ENCODE measurements at regions not wholly inside any gene's neighbourhood (a gene's known extent, or its start where the extent isn't known, plus 50 kb on each side); places are given as distances from the start of the nearest gene placed in this dataset.

DNA sequence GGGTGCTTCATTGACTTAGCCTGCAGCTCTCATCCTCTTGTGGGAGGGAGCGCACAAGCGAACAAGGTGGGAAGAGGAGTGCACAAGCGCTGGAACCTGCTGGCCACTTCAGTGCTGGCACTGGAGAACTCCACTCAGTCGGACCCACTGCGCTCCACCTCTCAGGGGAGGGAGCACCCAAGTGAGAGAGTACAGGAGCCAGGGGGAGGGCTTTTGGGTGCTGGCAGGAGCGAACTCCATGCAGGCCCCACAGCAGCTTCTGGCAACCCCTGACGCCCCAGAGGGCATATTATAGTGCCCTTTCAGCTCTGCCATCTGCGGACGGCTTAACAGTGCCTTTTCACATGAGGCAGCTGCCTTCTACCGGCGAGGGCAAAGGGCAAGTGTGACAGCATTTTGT, 774.2 kb upstream of the COX7C start:
- Mint-ChIP-seq H3K36me3 (ENCODE audit: low read depth) (no peaks in the 10 kb centered on the region), H3K27me3 (ENCODE audit: low read depth, poor library complexity) (no peaks in the 10 kb centered on the region), H3K27ac (peak overlapping the region; percentile 47), H3K9me3 (no peaks in the 10 kb centered on the region), H3K4me1 (no peaks in the 10 kb centered on the region), H3K4me3 (no peak overlapping the region)
- DNase-seq = no peak
- TF ChIP-seq, protein P1, sequence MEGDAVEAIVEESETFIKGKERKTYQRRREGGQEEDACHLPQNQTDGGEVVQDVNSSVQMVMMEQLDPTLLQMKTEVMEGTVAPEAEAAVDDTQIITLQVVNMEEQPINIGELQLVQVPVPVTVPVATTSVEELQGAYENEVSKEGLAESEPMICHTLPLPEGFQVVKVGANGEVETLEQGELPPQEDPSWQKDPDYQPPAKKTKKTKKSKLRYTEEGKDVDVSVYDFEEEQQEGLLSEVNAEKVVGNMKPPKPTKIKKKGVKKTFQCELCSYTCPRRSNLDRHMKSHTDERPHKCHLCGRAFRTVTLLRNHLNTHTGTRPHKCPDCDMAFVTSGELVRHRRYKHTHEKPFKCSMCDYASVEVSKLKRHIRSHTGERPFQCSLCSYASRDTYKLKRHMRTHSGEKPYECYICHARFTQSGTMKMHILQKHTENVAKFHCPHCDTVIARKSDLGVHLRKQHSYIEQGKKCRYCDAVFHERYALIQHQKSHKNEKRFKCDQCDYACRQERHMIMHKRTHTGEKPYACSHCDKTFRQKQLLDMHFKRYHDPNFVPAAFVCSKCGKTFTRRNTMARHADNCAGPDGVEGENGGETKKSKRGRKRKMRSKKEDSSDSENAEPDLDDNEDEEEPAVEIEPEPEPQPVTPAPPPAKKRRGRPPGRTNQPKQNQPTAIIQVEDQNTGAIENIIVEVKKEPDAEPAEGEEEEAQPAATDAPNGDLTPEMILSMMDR (IDR thresholded peaks at IDR 0.05) = no peak

GRCh38 chr5:85849411-85849810, 768.3 kb upstream of the COX7C start:
- H3K9me3 Mint-ChIP-seq = no peaks in the 10 kb centered on the region
- TF ChIP-seq, protein P1 (IDR thresholded peaks at IDR 0.05) = no peak

GRCh38 chr5:85865296-85865695, 752.4 kb upstream of the COX7C start:
- Mint-ChIP-seq H3K27me3 (ENCODE audit: low read depth, poor library complexity) (peaks cover 4% of the 10 kb centered on the region), H3K4me3 (no peak overlapping the region), H3K36me3 (ENCODE audit: low read depth) (no peaks in the 10 kb centered on the region), H3K9me3 (no peaks in the 10 kb centered on the region), H3K4me1 (no peaks in the 10 kb centered on the region), H3K27ac (no peak overlapping the region)
- no peak for DNase-seq
- TF ChIP-seq, protein P1 (IDR thresholded peaks at IDR 0.05) = no peak

More at GRCh38 chr5:85849411-85849810, 768.3 kb upstream of the COX7C start:
- DNase-seq = no peak
- H3K36me3 Mint-ChIP-seq (ENCODE audit: low read depth) = no peaks in the 10 kb centered on the region
- H3K27me3 Mint-ChIP-seq (ENCODE audit: low read depth, poor library complexity) = no peaks in the 10 kb centered on the region
- H3K4me1 Mint-ChIP-seq = no peaks in the 10 kb centered on the region
- H3K27ac Mint-ChIP-seq = no peak overlapping the region
- no peak overlapping the region for H3K4me3 Mint-ChIP-seq

DNA sequence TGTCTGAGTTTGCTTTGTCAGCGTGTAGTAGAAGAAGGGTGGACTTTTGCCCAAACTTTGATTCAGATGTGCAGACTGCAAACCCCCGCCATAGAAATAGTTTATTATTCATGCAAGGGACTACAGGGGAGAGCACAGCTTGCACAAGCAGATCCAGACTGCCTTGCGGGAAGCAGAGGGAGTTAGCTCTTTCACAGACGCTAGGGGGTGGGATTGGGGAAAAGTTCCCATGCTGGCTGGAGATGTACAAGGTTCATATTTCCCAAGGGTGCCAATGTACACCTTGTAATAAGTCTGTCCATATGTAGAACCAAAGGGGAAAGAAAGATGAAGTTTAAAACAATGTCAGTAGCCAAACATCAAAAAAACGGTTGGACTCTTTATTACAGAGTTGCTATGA, 749.7 kb upstream of the COX7C start:
- Mint-ChIP-seq H3K27me3 (ENCODE audit: low read depth, poor library complexity) (peaks cover 4% of the 10 kb centered on the region), H3K27ac (no peak overlapping the region), H3K36me3 (ENCODE audit: low read depth) (no peaks in the 10 kb centered on the region), H3K4me1 (no peaks in the 10 kb centered on the region), H3K9me3 (no peaks in the 10 kb centered on the region), H3K4me3 (no peak overlapping the region)
- TF ChIP-seq, protein P1 (IDR thresholded peaks at IDR 0.05) = no peak
- no peak for DNase-seq

DNA sequence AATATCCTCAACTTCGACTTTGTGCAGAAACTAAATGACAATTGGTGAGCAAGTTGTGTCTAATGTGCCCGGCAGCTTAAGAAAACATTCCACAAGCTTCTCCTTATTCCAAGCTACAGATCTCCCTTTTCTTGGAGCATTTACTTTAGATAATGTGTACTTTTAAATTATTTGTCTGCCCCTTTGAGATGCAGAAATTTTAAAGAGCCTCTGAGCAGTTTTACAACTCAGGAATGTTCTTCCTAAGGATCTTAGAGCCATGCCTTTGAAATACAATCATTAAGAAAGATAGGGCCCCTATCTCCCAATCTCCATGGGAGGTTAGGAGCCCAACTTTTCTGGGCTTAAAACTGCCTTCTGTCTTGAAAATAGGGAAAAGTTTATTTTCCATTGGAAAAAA, 723.7 kb upstream of the COX7C start:
- peaks cover 7% of the 10 kb centered on the region for H3K4me1 Mint-ChIP-seq
- no peaks in the 10 kb centered on the region for H3K27me3 Mint-ChIP-seq (ENCODE audit: low read depth, poor library complexity)
- H3K36me3 Mint-ChIP-seq (ENCODE audit: low read depth) = no peaks in the 10 kb centered on the region
- TF ChIP-seq, protein P1 (IDR thresholded peaks at IDR 0.05) = no peak
- H3K27ac Mint-ChIP-seq = no peak overlapping the region
- no peaks in the 10 kb centered on the region for H3K9me3 Mint-ChIP-seq
- no peak overlapping the region for H3K4me3 Mint-ChIP-seq
- DNase-seq = no peak

DNA sequence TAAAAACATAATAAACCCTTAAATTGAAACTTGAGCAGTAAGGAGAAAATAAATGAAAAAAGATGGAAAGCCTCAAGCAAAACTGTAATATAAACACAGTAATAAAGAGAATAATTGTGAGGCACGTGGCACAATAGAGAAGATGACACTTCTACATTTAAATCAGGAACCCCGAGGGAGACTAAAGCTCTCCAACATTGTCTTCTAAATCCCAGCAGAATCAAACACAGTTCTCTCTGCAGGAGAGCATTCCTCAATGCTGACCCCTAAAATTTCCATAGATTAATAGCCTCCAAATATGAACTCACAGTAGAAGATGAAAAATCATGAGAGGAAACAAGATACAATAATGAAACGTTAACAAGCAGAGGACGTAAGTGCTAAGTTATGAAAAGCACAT, 721.2 kb upstream of the COX7C start:
- H3K9me3 Mint-ChIP-seq = no peaks in the 10 kb centered on the region
- TF ChIP-seq, protein P1 (IDR thresholded peaks at IDR 0.05) = no peak
- H3K36me3 Mint-ChIP-seq (ENCODE audit: low read depth) = no peaks in the 10 kb centered on the region
- peaks cover 7% of the 10 kb centered on the region for H3K4me1 Mint-ChIP-seq
- DNase-seq = no peak
- no peak overlapping the region for H3K27ac Mint-ChIP-seq
- H3K27me3 Mint-ChIP-seq (ENCODE audit: low read depth, poor library complexity) = no peaks in the 10 kb centered on the region
- no peak overlapping the region for H3K4me3 Mint-ChIP-seq
